NCI-H345 (cell line): ENCODE measurements at regions not wholly inside any gene's neighbourhood (a gene's known extent, or its start where the extent isn't known, plus 50 kb on each side); places are given as distances from the start of the nearest gene placed in this dataset.
"Not testable (repeated sequence)": the region's sequence is repeated elsewhere in the genome, so short reads cannot be mapped to it uniquely, and the experiment has no call there.

Source experiments
- DNase-seq: peaks from one replicate; lab custom pipeline; 2025; lab: John Stamatoyannopoulos, UW

GRCh38 chr12:96085475-96085874, 50.1 kb upstream of the LTA4H start:
- DNase-seq, result no peak

- DNase-seq, result not testable (repeated sequence)
Measured at GRCh38 chr12:96086190-96086589, 50.8 kb upstream of the LTA4H start.

GRCh38 chr12:96091833-96092232, 56.4 kb upstream of the LTA4H start:
- no peak for DNase-seq

GRCh38 chr12:96093543-96094196, 58.3 kb upstream of the LTA4H start:
- no peak for DNase-seq

- peak; percentile 66 for DNase-seq
Measured at GRCh38 chr12:96094201-96094600, 58.8 kb upstream of the LTA4H start.

GRCh38 chr12:96098631-96099030, 63.2 kb upstream of the LTA4H start:
- DNase-seq, result no peak

- no peak for DNase-seq
Measured at GRCh38 chr12:96099421-96099820, 64.0 kb upstream of the LTA4H start.

- no peak for DNase-seq
Measured at GRCh38 chr12:96099986-96100385, 64.6 kb upstream of the LTA4H start.

GRCh38 chr12:96101806-96102205, 66.4 kb upstream of the LTA4H start:
- no peak for DNase-seq

GRCh38 chr12:96103067-96103644, 67.8 kb upstream of the LTA4H start:
- no peak for DNase-seq

GRCh38 chr12:96104566-96104965, 69.2 kb upstream of the LTA4H start:
- no peak for DNase-seq

GRCh38 chr12:96106137-96106536, 70.8 kb upstream of the LTA4H start:
- no peak for DNase-seq

- DNase-seq, result no peak
Measured at GRCh38 chr12:96107236-96107635, 71.8 kb upstream of the LTA4H start.

GRCh38 chr12:96108321-96108720, 72.9 kb upstream of the LTA4H start:
- no peak for DNase-seq

- DNase-seq, result not testable (repeated sequence)
Measured at GRCh38 chr12:96108941-96109340, 73.6 kb upstream of the LTA4H start.

- no peak for DNase-seq
Measured at GRCh38 chr12:96112733-96113132, 77.3 kb upstream of the LTA4H start.

- DNase-seq, result no peak
Measured at GRCh38 chr12:96117460-96117859, 76.7 kb upstream of the ELK3 start.

GRCh38 chr12:96120359-96121100, 73.6 kb upstream of the ELK3 start:
- DNase-seq, result no peak

- no peak for DNase-seq
Measured at GRCh38 chr12:96121271-96121711, 72.9 kb upstream of the ELK3 start.

GRCh38 chr12:96128292-96128691, 65.9 kb upstream of the ELK3 start:
- DNase-seq, result not testable (repeated sequence)

- DNase-seq, result no peak
Measured at GRCh38 chr12:96130396-96131059, 63.6 kb upstream of the ELK3 start.

- no peak for DNase-seq
Measured at GRCh38 chr12:96131230-96131788, 62.9 kb upstream of the ELK3 start.
